Activated B cell treated with CpG ODN at 0.5 μM for 24 hours (primary cell): ENCODE measurements at regions not wholly inside any gene's neighbourhood (a gene's known extent, or its start where the extent isn't known, plus 50 kb on each side); places are given as distances from the start of the nearest gene placed in this dataset.

ENCODE experiments used
- ATAC-seq: fragments of 200-7000 bp; cut with Tn5 transposase; one replicate; pipeline ENCODE4 v1.10.0; 2021; ENCODE audit warnings: low read depth, mild to moderate bottlenecking, moderate library complexity
- CTCF ChIA-PET: fragments of 350-600 bp; sonication (Branson Sonifier 250); formaldehyde crosslinking; loops from one replicate; lab custom pipeline; 2021; ENCODE audit warnings: antibody characterized with exemption; lab: Charles Lee
- POLR2A ChIA-PET: fragments of 350-600 bp; sonication (Branson Sonifier 250); formaldehyde crosslinking; loops from one replicate; lab custom pipeline; 2021; ENCODE audit warnings: antibody characterized with exemption; lab: Charles Lee
- DNase-seq: peaks from one replicate; pipeline ENCODE4 v3.0.0; 2022
- H3K27ac Mint-ChIP-seq: one replicate; pipeline ENCODE4 v1.8.0; 2020; ENCODE audit warnings: mixed read lengths
- H3K27me3 Mint-ChIP-seq: one replicate; pipeline ENCODE4 v1.8.0; 2021; ENCODE audit warnings: mixed read lengths
- H3K36me3 Mint-ChIP-seq: one replicate; pipeline ENCODE4 v1.8.0; 2021; ENCODE audit warnings: low read depth, mixed read lengths
- H3K4me1 Mint-ChIP-seq: one replicate; pipeline ENCODE4 v1.8.0; 2021; ENCODE audit warnings: mixed read lengths
- H3K4me3 Mint-ChIP-seq: one replicate; pipeline ENCODE4 v1.8.0; 2020; ENCODE audit warnings: mild to moderate bottlenecking, mixed read lengths
- H3K9me3 Mint-ChIP-seq: one replicate; pipeline ENCODE4 v1.8.0; 2020; ENCODE audit warnings: mixed read lengths
- intact Hi-C: fragments of 100-400 bp; cut with micrococcal nuclease; formaldehyde crosslinking; loops from one replicate; pipeline ENCODE4 v1.15.1; 2024
- TF ChIP-seq, protein P1 (sequence below): fragments of 200-600 bp; IDR thresholded peaks from one replicate; pipeline ENCODE4 v1.8.0; 2022; ENCODE audit warnings: antibody characterized with exemption, mild to moderate bottlenecking

GRCh38 chr13:31440132-31440531 is 240.4 kb downstream of the B3GLCT start:
- CTCF ChIA-PET = interaction anchor here (0.8 kb wide), 1 partner anchor 16 kb away, joined by 4 read pairs; no protein-coding TSS in a partner anchor

GRCh38 chr13:31441800-31442510 is 242.2 kb downstream of the B3GLCT start:
- peaks cover 17% of the 10 kb centered on the region for H3K27me3 Mint-ChIP-seq
- H3K4me3 Mint-ChIP-seq = no peak overlapping the region
- no peak for ATAC-seq
- no peaks in the 10 kb centered on the region for H3K9me3 Mint-ChIP-seq
- H3K27ac Mint-ChIP-seq = no peak overlapping the region
- ChIA-PET CTCF (interaction anchor here (1.3 kb wide), 1 partner anchor 10 kb away, joined by 3 read pairs; no protein-coding TSS in a partner anchor), POLR2A (no interaction called here)
- H3K4me1 Mint-ChIP-seq = no peaks in the 10 kb centered on the region
- DNase-seq = no peak
- H3K36me3 Mint-ChIP-seq = no peaks in the 10 kb centered on the region
- intact Hi-C loops = no loop called here
- TF ChIP-seq, protein P1, sequence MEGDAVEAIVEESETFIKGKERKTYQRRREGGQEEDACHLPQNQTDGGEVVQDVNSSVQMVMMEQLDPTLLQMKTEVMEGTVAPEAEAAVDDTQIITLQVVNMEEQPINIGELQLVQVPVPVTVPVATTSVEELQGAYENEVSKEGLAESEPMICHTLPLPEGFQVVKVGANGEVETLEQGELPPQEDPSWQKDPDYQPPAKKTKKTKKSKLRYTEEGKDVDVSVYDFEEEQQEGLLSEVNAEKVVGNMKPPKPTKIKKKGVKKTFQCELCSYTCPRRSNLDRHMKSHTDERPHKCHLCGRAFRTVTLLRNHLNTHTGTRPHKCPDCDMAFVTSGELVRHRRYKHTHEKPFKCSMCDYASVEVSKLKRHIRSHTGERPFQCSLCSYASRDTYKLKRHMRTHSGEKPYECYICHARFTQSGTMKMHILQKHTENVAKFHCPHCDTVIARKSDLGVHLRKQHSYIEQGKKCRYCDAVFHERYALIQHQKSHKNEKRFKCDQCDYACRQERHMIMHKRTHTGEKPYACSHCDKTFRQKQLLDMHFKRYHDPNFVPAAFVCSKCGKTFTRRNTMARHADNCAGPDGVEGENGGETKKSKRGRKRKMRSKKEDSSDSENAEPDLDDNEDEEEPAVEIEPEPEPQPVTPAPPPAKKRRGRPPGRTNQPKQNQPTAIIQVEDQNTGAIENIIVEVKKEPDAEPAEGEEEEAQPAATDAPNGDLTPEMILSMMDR = no peak

More at GRCh38 chr13:31440132-31440531, 240.4 kb downstream of the B3GLCT start:
- Mint-ChIP-seq H3K4me1 (no peaks in the 10 kb centered on the region), H3K4me3 (no peak overlapping the region), H3K36me3 (no peaks in the 10 kb centered on the region), H3K27me3 (peaks cover 11% of the 10 kb centered on the region), H3K9me3 (no peaks in the 10 kb centered on the region), H3K27ac (no peak overlapping the region)
- intact Hi-C loops = no loop called here
- TF ChIP-seq, protein P1 = no peak
- DNase-seq = no peak
- ATAC-seq = no peak
- POLR2A ChIA-PET = no interaction called here

DNA sequence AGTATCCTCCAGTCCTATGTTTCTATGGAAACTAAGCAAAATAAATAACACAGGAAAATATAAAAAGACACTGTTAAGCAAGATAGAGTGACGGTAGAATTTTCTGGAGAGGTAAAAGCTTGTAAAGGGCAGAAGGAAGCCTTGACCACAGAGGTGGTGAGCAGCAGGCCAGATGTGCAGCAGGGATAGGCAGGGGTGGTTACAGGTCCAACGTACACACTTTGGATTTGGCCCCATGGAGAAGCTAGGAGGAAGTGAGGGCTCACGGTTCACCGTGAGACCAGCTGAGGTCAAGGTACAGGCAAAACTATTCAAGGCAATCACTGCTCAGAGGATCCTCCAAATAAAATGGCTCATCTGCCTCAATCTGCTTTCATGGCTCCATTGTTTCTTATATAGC is 242.8 kb downstream of the B3GLCT start:
- no peaks in the 10 kb centered on the region for H3K9me3 Mint-ChIP-seq
- H3K4me1 Mint-ChIP-seq = no peaks in the 10 kb centered on the region
- TF ChIP-seq, protein P1 = no peak
- POLR2A ChIA-PET = no interaction called here
- H3K36me3 Mint-ChIP-seq = no peaks in the 10 kb centered on the region
- H3K27me3 Mint-ChIP-seq = peaks cover 15% of the 10 kb centered on the region
- intact Hi-C loops = no loop called here
- ATAC-seq (no peak), DNase-seq (no peak)
- CTCF ChIA-PET = no interaction called here
- no peak overlapping the region for H3K4me3 Mint-ChIP-seq
- H3K27ac Mint-ChIP-seq = no peak overlapping the region

GRCh38 chr13:31444266-31444856 is 244.6 kb downstream of the B3GLCT start:
- Mint-ChIP-seq H3K4me1 (no peaks in the 10 kb centered on the region), H3K27me3 (peaks cover 15% of the 10 kb centered on the region), H3K4me3 (no peak overlapping the region), H3K27ac (no peak overlapping the region), H3K9me3 (no peaks in the 10 kb centered on the region), H3K36me3 (no peaks in the 10 kb centered on the region)
- intact Hi-C loops = no loop called here
- CTCF ChIA-PET = interaction anchor here (1.0 kb wide), 1 partner anchor 11 kb away, joined by 4 read pairs; no protein-coding TSS in a partner anchor
- no peak for ATAC-seq
- TF ChIP-seq, protein P1 = no peak
- DNase-seq = no peak
- POLR2A ChIA-PET = no interaction called here

DNA sequence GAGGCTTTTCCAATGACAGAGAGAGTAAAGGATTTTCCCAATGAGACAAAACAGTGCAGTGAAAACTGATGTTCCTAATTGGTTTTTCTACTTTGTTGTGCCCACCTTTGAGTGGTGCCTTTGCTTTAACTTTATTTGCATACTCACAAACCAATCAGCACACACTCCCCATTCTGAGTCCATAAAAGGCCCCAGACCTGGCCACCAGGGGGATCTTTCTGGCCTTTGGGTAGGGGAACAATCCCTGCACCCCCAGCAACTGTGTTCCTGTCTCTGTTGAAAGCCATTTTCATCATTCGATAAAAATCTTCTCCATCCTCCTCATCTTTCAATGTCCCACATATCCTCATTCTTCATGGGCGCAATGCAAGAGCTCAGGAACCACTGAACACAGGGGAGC is 252.8 kb downstream of the B3GLCT start:
- no peak for ATAC-seq
- DNase-seq = no peak
- H3K36me3 Mint-ChIP-seq = no peaks in the 10 kb centered on the region
- ChIA-PET POLR2A (no interaction called here), CTCF (no interaction called here)
- intact Hi-C loops = no loop called here
- H3K27me3 Mint-ChIP-seq = no peaks in the 10 kb centered on the region
- H3K9me3 Mint-ChIP-seq = no peaks in the 10 kb centered on the region
- no peaks in the 10 kb centered on the region for H3K4me1 Mint-ChIP-seq
- H3K27ac Mint-ChIP-seq = no peak overlapping the region
- TF ChIP-seq, protein P1 = no peak
- H3K4me3 Mint-ChIP-seq = no peak overlapping the region
